Inflammatory macrophage (primary cell): ENCODE measurements at regions not wholly inside any gene's neighbourhood (a gene's known extent, or its start where the extent isn't known, plus 50 kb on each side); places are given as distances from the start of the nearest gene placed in this dataset.
"Not testable (repeated sequence)": the region's sequence is repeated elsewhere in the genome, so short reads cannot be mapped to it uniquely, and the experiment has no call there.

ENCODE experiments used
- DNase-seq, 2 donors: peaks; one replicate each; pipeline ENCODE4 v3.0.0-alpha.2; 2020 to 2022

DNA sequence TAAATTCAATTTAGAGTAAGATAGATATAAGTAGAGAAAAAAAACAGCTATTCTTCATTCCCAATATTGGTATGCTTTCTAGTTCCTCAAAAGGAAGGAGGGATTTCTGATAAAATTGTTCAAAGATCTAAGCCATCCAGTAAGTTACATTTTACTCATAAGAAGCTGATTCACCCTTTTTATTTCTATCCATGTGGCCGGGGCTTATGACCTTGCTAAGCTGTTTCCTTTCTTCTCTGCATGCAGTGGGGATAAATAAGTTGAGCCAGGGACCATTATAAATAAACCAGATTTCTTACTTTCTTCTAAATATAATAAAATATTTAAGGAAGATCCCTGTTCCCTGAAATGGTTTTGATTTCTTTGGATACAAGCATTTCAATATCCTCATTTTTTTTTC lies 502.3 kb downstream of the PDHA2 start:
- DNase-seq: no peak

- DNase-seq: no peak
These were observed 503.0 kb downstream of the PDHA2 start for GRCh38 chr4:96342790-96343455.

DNA sequence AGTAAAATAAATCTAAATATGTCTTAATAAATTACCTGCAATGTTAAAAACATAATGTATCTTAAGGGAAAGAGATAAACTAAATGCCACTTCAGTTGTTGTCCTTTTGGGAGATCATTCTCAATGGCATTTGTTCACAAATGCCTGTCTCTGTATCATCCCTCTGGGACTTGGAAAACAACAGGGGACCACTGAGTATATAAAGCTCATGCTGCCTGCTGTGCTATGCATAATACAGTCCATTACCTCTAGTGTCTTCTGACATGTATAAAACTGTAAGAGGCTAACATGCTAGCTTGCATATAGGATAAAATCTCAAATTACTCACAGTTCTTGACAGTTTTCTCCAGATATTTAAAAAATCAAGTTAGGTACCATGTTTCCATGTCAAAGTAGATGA lies 503.9 kb downstream of the PDHA2 start:
- DNase-seq: no peak

- no peak for DNase-seq
These were observed 507.7 kb downstream of the PDHA2 start for GRCh38 chr4:96347582-96347981.

DNA sequence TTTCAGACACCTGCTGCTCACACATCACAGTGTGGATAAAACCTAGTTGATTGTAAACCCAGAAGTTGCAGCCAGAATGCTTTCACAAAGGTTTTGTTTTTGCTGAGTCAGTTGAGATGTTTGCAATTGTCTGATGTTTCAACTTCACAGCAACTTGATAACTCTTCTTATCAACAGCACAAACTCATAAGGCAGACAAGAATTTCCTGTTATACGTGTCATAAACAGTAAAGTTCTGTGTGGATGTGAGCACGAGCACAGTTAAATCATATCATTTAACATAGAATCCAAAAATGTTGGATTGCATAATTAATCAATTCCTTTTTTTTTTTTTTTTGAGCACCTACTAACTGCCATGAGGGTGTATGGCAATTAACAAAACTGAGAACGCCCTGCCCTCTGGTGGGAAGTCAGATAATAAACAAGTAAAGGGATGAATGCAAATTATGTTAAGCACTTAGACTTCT lies 512.2 kb downstream of the PDHA2 start:
- no peak for DNase-seq

DNA sequence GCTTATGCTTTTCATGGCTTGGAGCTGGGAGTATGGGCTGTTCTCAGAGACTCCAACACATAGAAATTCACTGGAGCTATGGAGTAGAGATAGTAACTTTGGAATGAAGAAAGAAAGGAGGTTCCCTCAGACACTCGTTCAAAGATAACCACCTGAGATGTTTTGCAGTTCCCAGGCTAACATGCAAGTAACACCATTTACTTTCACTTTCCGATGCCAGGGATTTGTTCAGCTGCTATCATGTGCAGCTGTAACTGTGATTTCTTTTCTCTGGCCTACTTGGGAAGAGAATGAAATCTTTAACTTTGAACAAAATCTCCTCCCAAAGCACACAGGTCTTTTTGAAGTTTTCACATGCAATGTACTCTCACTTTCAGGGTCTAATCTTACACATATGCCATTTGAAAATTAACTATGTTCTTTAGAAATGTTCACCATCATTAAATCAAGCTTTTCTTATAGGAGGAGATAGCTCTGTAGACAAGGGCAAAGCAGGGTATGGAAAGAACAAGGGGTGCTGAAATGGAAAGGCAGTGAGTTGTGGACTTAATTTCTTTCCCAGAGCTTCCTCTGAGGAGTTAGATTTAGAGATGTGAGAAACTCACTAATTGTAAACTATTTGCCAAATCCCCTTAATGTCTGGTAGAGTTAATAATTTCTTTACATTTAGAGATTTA lies 514.3 kb downstream of the PDHA2 start:
- no peak for DNase-seq

- DNase-seq: no peak
These were observed 515.5 kb downstream of the PDHA2 start for GRCh38 chr4:96355414-96355813.

DNA sequence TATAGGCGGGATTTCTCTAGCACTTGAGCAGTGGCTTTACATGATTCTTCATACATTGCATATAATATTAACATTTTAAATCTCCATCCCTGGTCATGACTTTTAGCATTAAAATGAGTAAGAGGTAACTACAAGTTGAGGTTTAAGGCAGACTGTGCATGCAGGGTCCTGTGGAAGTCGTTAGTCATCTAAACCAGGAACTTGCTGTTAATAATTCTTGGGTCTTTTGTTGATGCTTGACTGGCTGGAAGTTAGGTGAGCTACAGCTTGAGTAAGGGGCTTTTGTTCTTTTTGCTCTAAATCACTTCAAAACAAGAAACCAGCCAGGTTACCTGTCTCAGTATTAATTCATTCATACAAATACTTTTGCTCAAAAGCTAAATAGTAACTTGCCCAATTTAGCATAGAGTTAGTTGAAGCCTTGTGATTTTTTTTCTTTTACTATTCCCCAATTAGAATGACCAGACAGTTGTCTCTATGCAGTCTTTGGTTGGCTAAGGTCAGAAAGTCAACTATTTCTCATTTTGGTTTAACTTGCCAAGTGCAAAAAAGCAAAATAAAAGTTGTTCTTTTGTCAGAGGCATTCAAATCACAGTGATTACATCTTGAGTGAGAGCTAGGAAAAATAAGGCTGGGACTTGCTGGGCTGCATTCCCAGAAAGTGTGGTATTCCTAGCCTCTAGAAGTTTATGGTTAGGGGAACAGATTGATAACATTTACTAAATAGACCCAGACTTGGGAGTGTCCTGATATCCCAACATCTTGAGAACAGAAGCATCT lies 516.9 kb downstream of the PDHA2 start:
- DNase-seq: no peak

DNA sequence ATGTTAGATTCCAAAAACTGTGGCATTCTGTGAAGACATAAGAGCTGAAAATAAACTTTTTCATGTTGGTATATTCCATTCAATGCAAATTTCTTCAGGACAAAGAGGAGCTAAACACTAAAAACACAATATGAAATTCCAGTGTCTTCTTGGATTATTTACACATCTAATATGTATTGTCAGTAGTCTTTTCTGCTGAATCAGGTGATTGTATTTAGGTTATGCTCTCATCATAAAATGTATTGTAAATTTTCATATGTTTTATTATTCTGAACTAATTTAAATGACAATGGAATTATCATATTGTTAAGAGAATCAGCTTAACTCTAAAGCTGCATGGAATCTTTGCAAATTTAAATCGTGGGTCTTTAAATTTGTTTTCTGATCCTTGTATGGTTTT lies 526.7 kb downstream of the PDHA2 start:
- no peak for DNase-seq

- DNase-seq: no peak
These were observed 535.5 kb downstream of the PDHA2 start for GRCh38 chr4:96375367-96375766.

DNA sequence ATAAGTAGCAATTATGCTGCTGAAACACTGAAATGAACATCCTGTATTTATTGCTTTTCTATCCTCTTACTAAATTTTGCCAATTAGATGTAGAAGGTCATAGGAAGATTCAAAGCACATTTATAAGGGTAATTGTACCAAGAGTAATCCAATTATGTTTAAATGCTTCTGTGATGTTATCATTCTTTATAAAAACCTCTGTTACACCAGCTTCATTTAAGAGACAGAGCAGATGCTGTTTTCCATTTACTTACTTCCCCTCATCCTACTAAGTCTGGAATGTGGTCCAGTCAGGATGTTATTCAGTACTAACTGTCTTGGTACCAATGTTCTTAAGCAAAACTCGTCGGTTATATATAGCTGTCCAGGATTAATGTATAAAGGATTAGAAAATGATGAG lies 539.6 kb downstream of the PDHA2 start:
- no peak for DNase-seq

- no peak for DNase-seq
These were observed 540.2 kb downstream of the PDHA2 start for GRCh38 chr4:96380106-96380505.

DNA sequence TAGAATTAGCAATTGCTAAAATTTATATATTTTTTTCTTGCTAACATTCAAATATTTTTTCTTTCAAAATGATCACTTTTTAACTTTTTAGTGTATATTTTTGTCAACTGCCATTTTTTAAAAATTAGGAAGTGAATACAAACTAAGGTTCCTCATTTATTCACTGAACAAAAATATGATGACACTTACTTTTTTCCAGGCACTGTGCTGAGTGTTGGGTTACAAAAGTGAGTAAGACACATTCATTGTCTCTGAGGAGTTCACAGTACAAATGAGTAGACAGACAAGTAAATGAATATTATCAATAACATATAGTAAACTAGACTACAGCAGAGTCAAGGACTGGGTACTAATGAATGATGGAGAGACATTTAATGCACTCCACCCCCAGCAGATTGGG lies 543.5 kb downstream of the PDHA2 start:
- DNase-seq: no peak

DNA sequence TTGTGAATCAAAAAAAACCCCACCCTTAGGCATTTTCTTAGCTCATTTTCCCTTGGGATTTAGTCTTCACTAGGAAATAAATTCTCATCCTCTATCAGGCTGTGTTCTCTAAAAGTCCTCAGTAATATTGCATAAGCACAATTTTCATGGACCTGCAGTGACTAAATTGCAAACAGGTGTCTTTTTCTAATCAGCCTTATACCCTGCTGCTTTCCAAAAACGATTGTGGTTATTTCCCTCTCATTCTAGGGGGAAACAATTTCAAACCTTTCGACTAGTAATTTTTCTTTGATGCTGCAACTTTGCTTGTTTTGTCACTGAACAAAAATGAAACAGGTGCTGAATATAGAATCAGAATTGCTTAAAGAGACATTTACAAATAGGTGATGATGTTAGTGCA lies 549.9 kb downstream of the PDHA2 start:
- no peak for DNase-seq

- no peak for DNase-seq
These were observed 550.5 kb downstream of the PDHA2 start for GRCh38 chr4:96390404-96390803.

DNA sequence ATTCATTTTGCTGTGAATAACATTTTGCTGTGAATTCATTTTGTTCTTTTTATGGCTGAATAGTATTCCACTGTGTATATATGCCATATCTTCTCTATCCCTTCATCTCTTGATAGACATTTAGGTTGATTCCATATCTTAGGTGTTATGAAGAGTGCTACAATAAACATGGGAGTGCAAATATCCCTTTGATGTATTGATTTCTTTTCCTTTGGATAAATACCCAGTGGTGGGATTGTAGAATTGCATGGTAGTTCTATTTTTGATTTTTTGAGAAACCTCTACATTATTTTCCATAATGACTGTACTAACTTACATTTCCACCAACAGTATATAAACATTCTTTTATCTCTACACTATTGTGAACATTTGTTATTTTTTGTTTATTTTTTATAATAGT lies 555.9 kb downstream of the PDHA2 start:
- DNase-seq: no peak

DNA sequence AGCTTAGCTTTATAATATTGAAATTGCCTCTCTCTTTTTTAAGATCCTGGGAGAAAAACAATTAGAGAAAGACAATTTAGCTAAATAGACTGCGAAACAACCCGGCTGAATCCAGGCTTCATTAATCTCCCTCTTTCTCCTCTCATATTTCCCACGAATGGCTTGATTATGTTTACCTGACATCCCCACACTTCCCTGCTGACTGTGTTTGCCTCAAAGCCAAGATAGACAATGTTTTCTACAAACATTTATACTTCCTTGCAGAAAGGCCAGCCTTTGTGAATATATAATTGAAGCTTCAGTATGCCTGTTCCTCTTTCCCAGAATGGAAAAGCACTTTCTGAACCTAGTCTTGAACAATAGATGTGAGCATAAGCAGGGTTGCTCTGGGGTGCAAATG lies 566.8 kb downstream of the PDHA2 start:
- no peak for DNase-seq

GRCh38 chr4:96407225-96407624 lies 567.3 kb downstream of the PDHA2 start:
- no peak for DNase-seq

GRCh38 chr4:96407738-96408463 lies 568.0 kb downstream of the PDHA2 start:
- DNase-seq: no peak

- not testable (repeated sequence) for DNase-seq
These were observed 575.0 kb downstream of the PDHA2 start for GRCh38 chr4:96414853-96415252.

DNA sequence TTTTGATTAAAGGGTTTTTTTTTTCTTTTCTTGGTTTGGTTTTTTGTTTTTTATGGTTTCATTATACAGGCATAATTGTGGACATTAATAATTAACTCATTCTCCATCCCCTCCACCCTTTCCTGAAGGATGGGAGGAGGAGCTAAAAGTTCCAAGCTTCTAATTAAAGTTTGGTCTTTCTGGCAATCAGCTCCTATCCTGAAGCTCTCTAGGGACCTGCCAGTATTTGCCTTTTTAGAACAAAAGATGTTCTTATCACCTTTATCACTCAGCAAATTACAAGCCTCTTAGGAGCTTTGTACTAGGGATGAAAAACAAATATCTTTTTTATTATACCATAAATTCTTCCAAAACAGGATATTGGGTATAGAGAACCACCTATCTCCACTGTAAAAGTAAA lies 589.8 kb downstream of the PDHA2 start:
- no peak for DNase-seq

- DNase-seq: no peak
These were observed 591.2 kb downstream of the PDHA2 start for GRCh38 chr4:96431094-96431493.

- DNase-seq: no peak
These were observed 608.5 kb downstream of the PDHA2 start for GRCh38 chr4:96448315-96448872.
